ENCODE measurements at regions not wholly inside any gene's neighbourhood (a gene's known extent, or its start where the extent isn't known, plus 50 kb on each side); places are given as distances from the start of the nearest gene placed in this dataset.

DNA sequence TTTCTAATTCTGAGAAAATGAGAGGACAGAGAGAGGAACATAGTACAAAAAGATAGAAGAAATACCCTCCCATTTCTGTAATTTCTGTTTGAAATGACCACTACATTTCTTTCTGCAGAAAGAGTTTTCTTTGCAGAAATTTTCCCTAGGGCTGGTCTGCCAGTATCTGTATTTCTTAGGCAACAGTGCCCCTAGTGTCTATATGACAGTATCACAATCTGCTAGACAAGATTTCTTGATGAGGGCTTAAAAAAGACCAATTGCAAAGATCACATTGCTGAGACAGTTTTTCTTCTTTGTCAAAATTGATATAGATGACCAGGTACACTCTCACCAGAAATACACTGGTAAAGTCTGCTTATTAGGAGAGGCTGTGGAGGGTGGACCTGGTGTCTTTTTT, 81.0 kb upstream of the ZDHHC15 start:
- TF ChIP-seq, protein P1, sequence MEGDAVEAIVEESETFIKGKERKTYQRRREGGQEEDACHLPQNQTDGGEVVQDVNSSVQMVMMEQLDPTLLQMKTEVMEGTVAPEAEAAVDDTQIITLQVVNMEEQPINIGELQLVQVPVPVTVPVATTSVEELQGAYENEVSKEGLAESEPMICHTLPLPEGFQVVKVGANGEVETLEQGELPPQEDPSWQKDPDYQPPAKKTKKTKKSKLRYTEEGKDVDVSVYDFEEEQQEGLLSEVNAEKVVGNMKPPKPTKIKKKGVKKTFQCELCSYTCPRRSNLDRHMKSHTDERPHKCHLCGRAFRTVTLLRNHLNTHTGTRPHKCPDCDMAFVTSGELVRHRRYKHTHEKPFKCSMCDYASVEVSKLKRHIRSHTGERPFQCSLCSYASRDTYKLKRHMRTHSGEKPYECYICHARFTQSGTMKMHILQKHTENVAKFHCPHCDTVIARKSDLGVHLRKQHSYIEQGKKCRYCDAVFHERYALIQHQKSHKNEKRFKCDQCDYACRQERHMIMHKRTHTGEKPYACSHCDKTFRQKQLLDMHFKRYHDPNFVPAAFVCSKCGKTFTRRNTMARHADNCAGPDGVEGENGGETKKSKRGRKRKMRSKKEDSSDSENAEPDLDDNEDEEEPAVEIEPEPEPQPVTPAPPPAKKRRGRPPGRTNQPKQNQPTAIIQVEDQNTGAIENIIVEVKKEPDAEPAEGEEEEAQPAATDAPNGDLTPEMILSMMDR (optimal IDR thresholded peaks at IDR 0.05 in 1 of 3, IDR thresholded peaks at IDR 0.05 in 1 of 3, conservative IDR thresholded peaks at IDR 0.05 in 1 of 3; ENCODE audit: extremely low read depth in 1 of 3, insufficient read depth in 2 of 3, low read length in 3 of 3): peak in 2 of 3 experiments; percentile 40 to 52
- TF ChIP-seq EZH2 (IDR thresholded peaks at IDR 0.05; ENCODE audit: low read length): no peak

Data from keratinocyte (primary cell).